Kidney (tissue), 13 donors: ENCODE measurements at regions not wholly inside any gene's neighbourhood (a gene's known extent, or its start where the extent isn't known, plus 50 kb on each side); places are given as distances from the start of the nearest gene placed in this dataset.

Experiments
- DNase-seq, 5 donors: peaks; one replicate each; pipeline ENCODE4 v3.0.0-alpha.2; 2013 to 2020
- FAIRE-seq: peaks from 2 replicates; lab custom pipeline; 2012; peaks lifted over from hg19 to GRCh38; lab: Jason Lieb, UNC
- H3K27ac ChIP-seq, 2 donors: one replicate each; pipeline ENCODE4 v1.7.0; 2013; ENCODE audit warnings: low read depth in 2 of 2, low read length in 2 of 2, inconsistent platforms in 1 of 2
- H3K27me3 ChIP-seq: one replicate; pipeline ENCODE4 v1.7.1; 2013; ENCODE audit warnings: low read length, inconsistent platforms; ENCODE audit not compliant: control insufficient read depth, insufficient read depth
- H3K36me3 ChIP-seq, 3 donors: one replicate each; pipeline versions ENCODE4 v1.7.0 to v1.7.1; 2013; ENCODE audit warnings: low read length in 3 of 3, control low read depth in 1 of 3, inconsistent platforms in 1 of 3; ENCODE audit not compliant: insufficient read depth in 3 of 3, control insufficient read depth in 2 of 3
- H3K4me1 ChIP-seq, 3 donors: one replicate each; pipeline versions ENCODE4 v1.7.0 to v1.7.1; 2013; ENCODE audit warnings: low read length in 3 of 3, inconsistent platforms in 1 of 3, low read depth in 1 of 3; ENCODE audit not compliant: control insufficient read depth in 2 of 3, insufficient read depth in 2 of 3
- H3K4me3 ChIP-seq, 3 donors: one replicate each; pipeline versions ENCODE4 v1.7.0 to v1.8.1; 2013; ENCODE audit warnings: low read length in 3 of 3, control low read depth in 1 of 3, inconsistent platforms in 1 of 3
- H3K9ac ChIP-seq, 3 donors: one replicate each; pipeline versions ENCODE4 v1.7.0 to v1.7.1; 2013; ENCODE audit warnings: low read length in 3 of 3, control low read depth in 1 of 3, inconsistent platforms in 1 of 3
- H3K9me3 ChIP-seq, 3 donors: one replicate each; pipeline versions ENCODE4 v1.7.0 to v1.7.1; 2013; ENCODE audit warnings: low read length in 3 of 3, control low read depth in 1 of 3, inconsistent platforms in 1 of 3; ENCODE audit not compliant: control insufficient read depth in 2 of 3, insufficient read depth in 1 of 3
- CTCF ChIP-seq: IDR thresholded peaks from 3 replicates; pipeline ENCODE4 v1.5.1; 2012; ENCODE audit warnings: mild to moderate bottlenecking, moderate library complexity, borderline replicate concordance; ENCODE audit not compliant: insufficient read depth; ENCODE audit errors: extremely low read depth
- intact Hi-C: fragments of 100-400 bp; cut with DNase I; formaldehyde crosslinking; loops from one replicate; pipeline ENCODE4 v1.11.1; 2022
- donor health status: control.
- donor health status: control.
- donor health status: control.
- donor health status: control.
- donor health status: control.
- donor health status: DM: yes; HTN: yes; CAD: no.
- donor health status: Normal renal cell carcinoma (clear cell type).

GRCh38 chr2:173599821-173600359, 245.2 kb downstream of the CDCA7 start:
- Histone ChIP-seq H3K27me3 (no peaks in the 10 kb centered on the region), H3K36me3 (no peaks in the 10 kb centered on the region), H3K4me1 (no peaks in the 10 kb centered on the region), H3K9ac (no peak overlapping the region), H3K27ac (no peak overlapping the region), H3K9me3 (no peaks in the 10 kb centered on the region), H3K4me3 (no peak overlapping the region)
- intact Hi-C loops = no loop called here
- no peak for FAIRE-seq
- no peak for DNase-seq
- no peak for TF ChIP-seq CTCF

GRCh38 chr2:173602153-173602795, 247.6 kb downstream of the CDCA7 start:
- FAIRE-seq (no peak), DNase-seq (no peak)
- H3K9me3 ChIP-seq = no peaks in the 10 kb centered on the region
- no peak for TF ChIP-seq CTCF
- H3K27me3 ChIP-seq = no peaks in the 10 kb centered on the region
- no peaks in the 10 kb centered on the region for H3K4me1 ChIP-seq
- no peak overlapping the region for H3K27ac ChIP-seq
- H3K36me3 ChIP-seq = no peaks in the 10 kb centered on the region
- no peak overlapping the region for H3K9ac ChIP-seq
- H3K4me3 ChIP-seq = no peak overlapping the region
- intact Hi-C loops = no loop called here

- Histone ChIP-seq H3K9ac (no peak overlapping the region), H3K4me1 (no peaks in the 10 kb centered on the region), H3K27me3 (no peaks in the 10 kb centered on the region), H3K9me3 (no peaks in the 10 kb centered on the region), H3K36me3 (no peaks in the 10 kb centered on the region), H3K4me3 (no peak overlapping the region), H3K27ac (no peak overlapping the region)
- intact Hi-C loops = no loop called here
- no peak for TF ChIP-seq CTCF
- DNase-seq (no peak), FAIRE-seq (no peak)
These were observed 251.3 kb downstream of the CDCA7 start for GRCh38 chr2:173605994-173606393.
